OCI-LY3 (cell line): ENCODE measurements at regions not wholly inside any gene's neighbourhood (a gene's known extent, or its start where the extent isn't known, plus 50 kb on each side); places are given as distances from the start of the nearest gene placed in this dataset.

Experiments
- CTCF ChIP-seq: fragments of 200-600, 300-600 bp; sonication (generic); IDR thresholded peaks from 2 replicates; pipeline ENCODE4 v1.5.1; 2014; ENCODE audit warnings: antibody characterized with exemption, low read length, low read depth
- EZH2phosphoT487 ChIP-seq: fragments of 200-600 bp; shearing (Covaris generic); IDR thresholded peaks from 2 replicates; pipeline ENCODE4 v1.6.1; 2018; ENCODE audit warnings: antibody characterized with exemption, mixed run types, low read depth

- TF ChIP-seq CTCF = no peak
- no peak for TF ChIP-seq EZH2phosphoT487
Measured at GRCh38 chr4:173746424-173746823, 216.4 kb upstream of the HAND2 start.
